KG1 (cell line): ENCODE measurements at regions not wholly inside any gene's neighbourhood (a gene's known extent, or its start where the extent isn't known, plus 50 kb on each side); places are given as distances from the start of the nearest gene placed in this dataset.
"Not testable (repeated sequence)": the region's sequence is repeated elsewhere in the genome, so short reads cannot be mapped to it uniquely, and the experiment has no call there.

Experiments used
- DNase-seq: peaks from one replicate; lab custom pipeline; 2025; lab: John Stamatoyannopoulos, UW

GRCh38 chr14:106768972-106769700 lies 1242.8 kb downstream of the TMEM121 start:
- DNase-seq: not testable (repeated sequence)

GRCh38 chr14:106770158-106770672 lies 1243.8 kb downstream of the TMEM121 start:
- DNase-seq: peak; percentile 49

- DNase-seq: not testable (repeated sequence)
Measured at GRCh38 chr14:106774889-106775480, 1248.6 kb downstream of the TMEM121 start.

- no peak for DNase-seq
Measured at GRCh38 chr14:106776395-106776983, 1250.1 kb downstream of the TMEM121 start.

GRCh38 chr14:106778986-106779385 lies 1252.6 kb downstream of the TMEM121 start:
- no peak for DNase-seq

GRCh38 chr14:106786697-106787096 lies 1260.3 kb downstream of the TMEM121 start:
- DNase-seq: no peak

- DNase-seq: no peak
Measured at GRCh38 chr14:106787626-106788025, 1261.2 kb downstream of the TMEM121 start.

- DNase-seq: no peak
Measured at GRCh38 chr14:106788534-106788933, 1262.2 kb downstream of the TMEM121 start.

- DNase-seq: no peak
Measured at GRCh38 chr14:106789318-106789717, 1262.9 kb downstream of the TMEM121 start.

GRCh38 chr14:106790189-106791036 lies 1264.0 kb downstream of the TMEM121 start:
- DNase-seq: peak; percentile 66

- no peak for DNase-seq
Measured at GRCh38 chr14:106792543-106792942, 1266.2 kb downstream of the TMEM121 start.

GRCh38 chr14:106798166-106798565 lies 1271.8 kb downstream of the TMEM121 start:
- DNase-seq: not testable (repeated sequence)

GRCh38 chr14:106802413-106803364 lies 1276.3 kb downstream of the TMEM121 start:
- no peak for DNase-seq

GRCh38 chr14:106803379-106803778 lies 1277.0 kb downstream of the TMEM121 start:
- DNase-seq: no peak

GRCh38 chr14:106807493-106807892 lies 1281.1 kb downstream of the TMEM121 start:
- no peak for DNase-seq

- no peak for DNase-seq
Measured at GRCh38 chr14:106808458-106808857, 1282.1 kb downstream of the TMEM121 start.

GRCh38 chr14:106808907-106809306 lies 1282.5 kb downstream of the TMEM121 start:
- DNase-seq: no peak

- DNase-seq: no peak
Measured at GRCh38 chr14:106809615-106810014, 1283.2 kb downstream of the TMEM121 start.

GRCh38 chr14:106810168-106810567 lies 1283.8 kb downstream of the TMEM121 start:
- peak; percentile 19 for DNase-seq

GRCh38 chr14:106811162-106811561 lies 1284.8 kb downstream of the TMEM121 start:
- DNase-seq: no peak
